C4-2B (cell line): ENCODE measurements at regions not wholly inside any gene's neighbourhood (a gene's known extent, or its start where the extent isn't known, plus 50 kb on each side); places are given as distances from the start of the nearest gene placed in this dataset.
"Not testable (repeated sequence)": the region's sequence is repeated elsewhere in the genome, so short reads cannot be mapped to it uniquely, and the experiment has no call there.

ENCODE experiments used
- H3K27ac ChIP-seq: fragments of 450-650 bp; 2 replicates; pipeline ENCODE4 v1.5.1; 2017
- CTCF ChIP-seq: fragments of 450-650 bp; conservative IDR thresholded peaks from 2 replicates; pipeline ENCODE4 v1.5.1; 2017; ENCODE audit warnings: mild to moderate bottlenecking
- ZFX ChIP-seq: fragments of 450-650 bp; IDR thresholded peaks from 2 replicates; pipeline ENCODE4 v1.6.1; 2017

GRCh38 chr9:12414514-12414913 is 278.7 kb upstream of the TYRP1 start:
- no peak for TF ChIP-seq ZFX
- TF ChIP-seq CTCF: no peak
- H3K27ac ChIP-seq: no peak overlapping the region

DNA sequence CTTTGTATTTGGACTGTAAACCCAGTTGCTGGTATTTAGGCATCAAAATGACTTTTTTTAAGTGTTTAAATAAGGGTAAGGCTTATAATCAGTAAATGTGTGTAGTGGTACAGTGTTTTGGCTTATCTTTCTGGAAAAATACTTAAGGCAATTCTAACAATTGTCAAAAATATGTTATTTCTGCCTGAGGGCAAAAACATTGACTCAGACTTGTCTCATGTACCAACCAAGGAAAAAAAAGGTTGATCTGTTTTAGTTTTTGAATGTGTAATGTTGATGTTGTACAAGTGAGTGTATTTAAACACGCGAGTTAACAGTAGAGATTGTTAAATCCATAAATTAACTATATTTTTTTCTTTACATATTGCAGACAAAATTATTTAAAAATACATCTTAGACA is 277.8 kb upstream of the TYRP1 start:
- H3K27ac ChIP-seq: no peak overlapping the region
- TF ChIP-seq CTCF (no peak), ZFX (no peak)

DNA sequence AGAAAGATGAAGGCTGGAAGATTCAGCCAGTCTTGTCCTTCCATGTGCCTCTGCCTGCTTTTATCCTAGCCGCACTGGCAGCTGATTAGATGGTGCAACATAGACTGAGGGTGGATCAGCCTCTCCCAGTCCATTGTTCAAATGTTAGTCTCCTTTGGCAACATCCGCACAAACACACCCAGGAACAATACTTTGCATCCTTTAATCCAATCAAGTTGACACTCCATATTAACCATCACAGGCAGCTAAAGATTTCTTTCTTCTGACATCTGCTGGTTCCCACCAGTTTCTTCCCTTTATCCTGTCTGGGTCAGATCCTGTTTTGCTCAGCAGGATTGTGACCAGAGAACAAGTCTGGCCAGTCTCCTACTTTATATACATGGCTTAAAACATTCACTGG is 276.5 kb upstream of the TYRP1 start:
- H3K27ac ChIP-seq: no peak overlapping the region
- TF ChIP-seq CTCF (no peak), ZFX (no peak)

- no peak overlapping the region for H3K27ac ChIP-seq
- no peak for TF ChIP-seq ZFX
- no peak for TF ChIP-seq CTCF
Measured at GRCh38 chr9:12424243-12424642, 268.9 kb upstream of the TYRP1 start.

- H3K27ac ChIP-seq: no peak overlapping the region
- TF ChIP-seq CTCF (peak; percentile 49), ZFX (no peak)
Measured at GRCh38 chr9:12425878-12426864, 267.0 kb upstream of the TYRP1 start.

DNA sequence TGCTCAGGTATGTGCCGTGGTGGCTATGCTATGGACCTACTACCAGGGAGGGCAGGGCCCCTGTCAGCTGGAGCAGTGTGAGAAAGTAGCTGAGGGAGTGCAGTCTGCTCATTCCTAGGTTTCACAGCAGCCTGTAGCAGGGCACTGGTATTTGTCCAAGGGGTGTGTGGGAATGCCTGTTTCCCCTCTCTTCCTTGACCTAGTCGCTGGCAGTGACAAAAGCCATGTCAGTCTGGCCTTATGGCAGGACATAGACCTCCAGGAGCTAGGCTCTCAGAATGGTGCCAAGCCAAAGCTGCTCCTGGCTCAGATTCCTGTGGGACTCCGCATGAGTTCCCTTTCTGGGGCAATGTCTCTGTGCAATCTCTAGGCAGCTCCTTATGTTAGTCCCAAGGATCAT is 253.9 kb upstream of the TYRP1 start:
- TF ChIP-seq ZFX: no peak
- no peak for TF ChIP-seq CTCF
- no peak overlapping the region for H3K27ac ChIP-seq

DNA sequence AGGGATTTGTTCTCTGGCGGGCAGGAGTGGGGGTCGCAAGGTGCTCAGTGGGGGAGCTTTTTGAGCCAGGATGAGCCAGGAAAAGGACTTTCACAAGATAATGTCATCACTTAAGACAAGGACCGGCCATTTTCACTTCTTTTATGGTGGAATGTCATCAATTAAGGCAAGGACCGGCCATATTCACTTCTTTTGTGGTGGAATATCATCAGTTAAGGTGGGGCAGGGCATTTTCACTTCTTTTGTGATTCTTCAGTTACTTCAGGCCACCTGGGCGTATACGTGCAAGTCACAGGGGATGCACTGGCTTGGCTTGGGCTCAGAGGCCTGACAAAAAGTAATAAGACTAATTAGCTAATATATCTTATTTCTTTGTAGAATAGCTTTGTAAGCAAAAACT is 252.1 kb upstream of the TYRP1 start:
- not testable (repeated sequence) for H3K27ac ChIP-seq

DNA sequence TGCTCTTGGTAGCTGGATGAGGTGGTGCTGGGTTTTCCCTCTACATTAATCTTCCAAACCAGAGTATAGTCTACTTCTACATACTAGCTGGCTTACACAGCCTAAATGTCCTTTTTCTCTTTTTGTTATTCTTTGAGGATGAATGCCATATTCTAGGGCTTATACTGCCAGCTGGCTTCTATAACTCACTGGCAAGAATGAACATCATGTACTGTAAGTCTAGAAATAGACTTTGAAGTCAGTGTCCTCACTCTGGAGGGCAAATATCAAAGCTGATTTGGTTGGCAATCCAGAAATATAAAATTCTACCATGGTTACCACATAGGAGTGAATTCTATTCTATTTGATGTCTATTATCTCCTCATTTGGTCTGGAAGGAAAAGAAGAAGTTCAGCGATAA is 251.7 kb upstream of the TYRP1 start:
- TF ChIP-seq ZFX: no peak
- no peak for TF ChIP-seq CTCF
- no peak overlapping the region for H3K27ac ChIP-seq
